ENCODE measurements at regions not wholly inside any gene's neighbourhood (a gene's known extent, or its start where the extent isn't known, plus 50 kb on each side); places are given as distances from the start of the nearest gene placed in this dataset.

- Histone ChIP-seq H3K9me3 (replicated peaks in 1 of 2; ENCODE audit: control insufficient read depth in 1 of 2, insufficient read depth in 1 of 2, low read length in 2 of 2) (peaks cover 6 to 7% of the 10 kb centered on the region in 2 donors), H3K27ac (ENCODE audit: low read depth in 1 of 2, low read length in 2 of 2) (no peak overlapping the region), H2AFZ (ENCODE audit: insufficient read depth, low read depth, low read length, poor library complexity, severe bottlenecking) (no peak overlapping the region), H3K27me3 (ENCODE audit: control insufficient read depth in 2 of 2, insufficient read depth in 2 of 2, low read length in 2 of 2) (no peaks in the 10 kb centered on the region), H3K4me1 (ENCODE audit: control insufficient read depth in 1 of 2, insufficient read depth in 2 of 2, low read length in 2 of 2) (no peaks in the 10 kb centered on the region), H3K9ac (ENCODE audit: insufficient read depth, low read length, poor library complexity, severe bottlenecking) (no peak overlapping the region), H3K4me3 (replicated peaks in 1 of 3; ENCODE audit: low read depth in 2 of 3, low read length in 3 of 3) (no peak overlapping the region), H3K36me3 (replicated peaks in 1 of 2; ENCODE audit: control insufficient read depth in 1 of 2, insufficient read depth in 2 of 2, low read length in 2 of 2) (no peaks in the 10 kb centered on the region), H4K20me1 (ENCODE audit: insufficient read depth, low read length) (no peaks in the 10 kb centered on the region), H3K4me2 (replicated peaks; ENCODE audit: extremely low read depth, low read length, poor library complexity, severe bottlenecking) (no peak overlapping the region), H3K79me2 (ENCODE audit: insufficient read depth, low read length) (no peaks in the 10 kb centered on the region)
- Mint-ChIP-seq H3K9me3 (peaks cover 2 to 10% (median 4%) of the 10 kb centered on the region in 7 donors), H3K27ac (peak overlapping the region in 1 of 7 donors; percentile 2), H3K4me1 (no peaks in the 10 kb centered on the region), H3K27me3 (ENCODE audit: low read depth in 3 of 3) (no peaks in the 10 kb centered on the region), H3K4me3 (no peak overlapping the region), H3K36me3 (no peaks in the 10 kb centered on the region)
- DNase-seq, result no peak
- no peak for TF ChIP-seq CTCF (IDR thresholded peaks at IDR 0.05)
- whole genome bisulfite sequencing (ENCODE audit: insufficient coverage), result 91% methylated on average over 2 of the region's 4 CpGs
- intact Hi-C loops (cut with micrococcal nuclease), result no loop called here
Observed at GRCh38 chr7:9028012-9028411, 594.6 kb downstream of the NXPH1 start.

- Histone ChIP-seq H3K4me3 (replicated peaks in 1 of 3; ENCODE audit: low read depth in 2 of 3, low read length in 3 of 3) (no peak overlapping the region), H3K4me1 (ENCODE audit: control insufficient read depth in 1 of 2, insufficient read depth in 2 of 2, low read length in 2 of 2) (no peaks in the 10 kb centered on the region), H3K4me2 (replicated peaks; ENCODE audit: extremely low read depth, low read length, poor library complexity, severe bottlenecking) (no peak overlapping the region), H2AFZ (ENCODE audit: insufficient read depth, low read depth, low read length, poor library complexity, severe bottlenecking) (no peak overlapping the region), H3K27ac (ENCODE audit: low read depth in 1 of 2, low read length in 2 of 2) (no peak overlapping the region), H3K9ac (ENCODE audit: insufficient read depth, low read length, poor library complexity, severe bottlenecking) (no peak overlapping the region), H4K20me1 (ENCODE audit: insufficient read depth, low read length) (no peaks in the 10 kb centered on the region), H3K36me3 (replicated peaks in 1 of 2; ENCODE audit: control insufficient read depth in 1 of 2, insufficient read depth in 2 of 2, low read length in 2 of 2) (no peaks in the 10 kb centered on the region), H3K27me3 (ENCODE audit: control insufficient read depth in 2 of 2, insufficient read depth in 2 of 2, low read length in 2 of 2) (no peaks in the 10 kb centered on the region), H3K9me3 (replicated peaks in 1 of 2; ENCODE audit: control insufficient read depth in 1 of 2, insufficient read depth in 1 of 2, low read length in 2 of 2) (peaks cover 6 to 9% of the 10 kb centered on the region in 2 donors), H3K79me2 (ENCODE audit: insufficient read depth, low read length) (no peaks in the 10 kb centered on the region)
- H3K9me3 Mint-ChIP-seq, result peaks cover 2 to 10% (median 4%) of the 10 kb centered on the region in 7 donors
- no peak for DNase-seq
- H3K4me3 Mint-ChIP-seq, result no peak overlapping the region
- no peaks in the 10 kb centered on the region for H3K4me1 Mint-ChIP-seq
- no peaks in the 10 kb centered on the region for H3K27me3 Mint-ChIP-seq (ENCODE audit: low read depth in 3 of 3)
- no peak overlapping the region for H3K27ac Mint-ChIP-seq
- intact Hi-C loops (cut with micrococcal nuclease), result no loop called here
- TF ChIP-seq CTCF (IDR thresholded peaks at IDR 0.05), result no peak
- 95% methylated on average over 7 of the region's 9 CpGs for WGBS (ENCODE audit: insufficient coverage)
- no peaks in the 10 kb centered on the region for H3K36me3 Mint-ChIP-seq
Observed at GRCh38 chr7:9029681-9030530, 596.5 kb downstream of the NXPH1 start.
